H1 (cell line): ENCODE measurements at regions not wholly inside any gene's neighbourhood (a gene's known extent, or its start where the extent isn't known, plus 50 kb on each side); places are given as distances from the start of the nearest gene placed in this dataset.

ENCODE experiments used
- CTCF ChIA-PET: fragments of 300-600 bp; sonication (Branson Sonifier 250); formaldehyde crosslinking; loops from one replicate; lab custom pipeline; 2021; ENCODE audit not compliant: partially characterized antibody; lab: Charles Lee
- POLR2A ChIA-PET: fragments of 300-600 bp; sonication (Branson Sonifier 250); formaldehyde crosslinking; loops from one replicate; lab custom pipeline; 2021; ENCODE audit warnings: inconsistent platforms; ENCODE audit not compliant: partially characterized antibody; lab: Charles Lee
- DNase-seq, 2 experiments: peaks; one replicate each; pipeline versions ENCODE4 v3.0.0 to v3.0.0-alpha.2; 2010 to 2022; ENCODE audit warnings: low spot score in 2 of 2, low read depth in 1 of 2, mixed read lengths in 1 of 2
- FAIRE-seq: peaks from 2 replicates; lab custom pipeline; 2011; peaks lifted over from hg19 to GRCh38; lab: Jason Lieb, UNC
- H2AFZ ChIP-seq: 2 replicates; pipeline ENCODE4 v1.8.1; 2012; ENCODE audit warnings: low read length, inconsistent platforms
- H2AK5ac ChIP-seq: 2 replicates; pipeline ENCODE4 v1.6.1; 2013; ENCODE audit warnings: low read depth, low read length
- H2BK120ac ChIP-seq: replicated peaks from 2 replicates; pipeline ENCODE3; 2013; ENCODE audit warnings: low read depth, low read length, inconsistent platforms
- H2BK12ac ChIP-seq: 2 replicates; pipeline ENCODE4 v1.6.1; 2013; ENCODE audit warnings: low read depth, low read length
- H2BK15ac ChIP-seq: 2 replicates; pipeline ENCODE4 v1.6.1; 2013; ENCODE audit warnings: low read length
- H2BK20ac ChIP-seq: 2 replicates; pipeline ENCODE4 v1.6.1; 2013; ENCODE audit warnings: low read length
- H2BK5ac ChIP-seq: 2 replicates; pipeline ENCODE4 v1.6.1; 2013; ENCODE audit warnings: low read depth, low read length
- H3K14ac ChIP-seq: 2 replicates; pipeline ENCODE4 v1.6.1; 2013; ENCODE audit warnings: inconsistent platforms; ENCODE audit not compliant: insufficient read length
- H3K18ac ChIP-seq: 2 replicates; pipeline ENCODE4 v1.6.1; 2013; ENCODE audit warnings: low read length; ENCODE audit errors: extremely low read depth
- H3K23ac ChIP-seq: 2 replicates; pipeline ENCODE4 v1.6.1; 2013; ENCODE audit warnings: inconsistent platforms; ENCODE audit not compliant: insufficient read length
- H3K23me2 ChIP-seq: 2 replicates; pipeline ENCODE4 v1.6.1; 2013; ENCODE audit warnings: low read depth, low read length
- H3K27ac ChIP-seq: 2 replicates; pipeline ENCODE4 v1.6.1; 2011; ENCODE audit warnings: low read depth, low read length, inconsistent platforms
- H3K27me3 ChIP-seq, 4 experiments: replicated peaks in 1 of 4; 1 replicate in 1 of 4; 2 replicates in 3 of 4; pipeline versions ENCODE4 v1.6.1 to v1.8.1; 2011 to 2013; ENCODE audit warnings: low read length in 3 of 4, mild to moderate bottlenecking in 3 of 4, inconsistent platforms in 2 of 4, mixed read lengths in 2 of 4, moderate library complexity in 1 of 4; ENCODE audit not compliant: control insufficient read depth in 3 of 4, insufficient read depth in 3 of 4; ENCODE audit errors: extremely low read depth in 1 of 4
- H3K36me3 ChIP-seq, 4 experiments: 2 replicates each; pipeline versions ENCODE4 v1.6.1 to v1.8.1; 2011 to 2013; ENCODE audit warnings: mild to moderate bottlenecking in 4 of 4, low read length in 3 of 4, moderate library complexity in 2 of 4, control low read depth in 1 of 4, inconsistent platforms in 1 of 4; ENCODE audit not compliant: insufficient read depth in 4 of 4, control insufficient read depth in 2 of 4
- H3K4ac ChIP-seq: replicated peaks from 2 replicates; pipeline ENCODE3; 2013; ENCODE audit warnings: low read length, low read depth, mixed read lengths, inconsistent platforms; ENCODE audit not compliant: insufficient read length
- H3K4me1 ChIP-seq, 4 experiments: replicated peaks in 1 of 4; 1 replicate in 1 of 4; 2 replicates in 3 of 4; pipeline versions ENCODE4 v1.6.1 to v1.8.1; 2011 to 2013; ENCODE audit warnings: low read length in 3 of 4, inconsistent platforms in 2 of 4, mixed read lengths in 1 of 4; ENCODE audit not compliant: insufficient read depth in 4 of 4, control insufficient read depth in 3 of 4
- H3K4me2 ChIP-seq, 2 experiments: 2 replicates each; pipeline versions ENCODE4 v1.6.1 to v1.8.1; 2011 to 2013; ENCODE audit warnings: low read depth in 2 of 2, low read length in 2 of 2, control low read depth in 1 of 2, inconsistent platforms in 1 of 2, mild to moderate bottlenecking in 1 of 2; ENCODE audit not compliant: insufficient read depth in 1 of 2
- H3K4me3 ChIP-seq, 4 experiments: fragments of 200-600, 300-600 bp in 1 of 4; sonication (generic), shearing (Covaris generic), sonication (Bioruptor Twin) in 1 of 4; 2 replicates each; pipeline versions ENCODE4 v1.5.1 to v1.8.1; 2011 to 2016; ENCODE audit warnings: low read length in 4 of 4, low read depth in 3 of 4, control low read depth in 2 of 4, inconsistent platforms in 2 of 4, mild to moderate bottlenecking in 2 of 4, mixed read lengths in 1 of 4, moderate library complexity in 1 of 4; ENCODE audit not compliant: insufficient read depth in 2 of 4; ENCODE audit errors: extremely low read depth in 1 of 4
- H3K56ac ChIP-seq: replicated peaks from 2 replicates; pipeline ENCODE3; 2013; ENCODE audit warnings: low read depth, mild to moderate bottlenecking, mixed read lengths, low read length, inconsistent platforms; ENCODE audit not compliant: insufficient read length
- H3K79me1 ChIP-seq: 2 replicates; pipeline ENCODE4 v1.6.1; 2013; ENCODE audit warnings: low read depth, low read length, control low read depth
- H3K79me2 ChIP-seq, 2 experiments: 2 replicates each; pipeline versions ENCODE4 v1.6.1 to v1.8.1; 2012 to 2013; ENCODE audit warnings: low read length in 2 of 2, mild to moderate bottlenecking in 2 of 2, inconsistent platforms in 1 of 2; ENCODE audit not compliant: insufficient read depth in 2 of 2, control insufficient read depth in 1 of 2
- H3K9ac ChIP-seq, 4 experiments: replicated peaks in 1 of 4; 1 replicate in 1 of 4; 2 replicates in 3 of 4; pipeline versions ENCODE4 v1.6.1 to v1.8.1; 2011 to 2013; ENCODE audit warnings: low read depth in 3 of 4, low read length in 3 of 4, control low read depth in 2 of 4, mild to moderate bottlenecking in 2 of 4, moderate library complexity in 2 of 4, inconsistent platforms in 1 of 4; ENCODE audit errors: extremely low read depth in 1 of 4
- H3K9me3 ChIP-seq, 2 experiments: 2 replicates each; pipeline versions ENCODE4 v1.6.1 to v1.8.1; 2012 to 2013; ENCODE audit warnings: mild to moderate bottlenecking in 2 of 2, moderate library complexity in 2 of 2, control low read depth in 1 of 2, inconsistent platforms in 1 of 2, low read depth in 1 of 2, low read length in 1 of 2, mixed read lengths in 1 of 2; ENCODE audit not compliant: insufficient read depth in 2 of 2
- H4K20me1 ChIP-seq, 2 experiments: replicated peaks in 1 of 2; 2 replicates each; pipeline versions ENCODE3 to v1.8.1; 2011 to 2013; ENCODE audit warnings: inconsistent platforms in 2 of 2, low read length in 2 of 2, mild to moderate bottlenecking in 1 of 2; ENCODE audit not compliant: insufficient read depth in 2 of 2, control insufficient read depth in 1 of 2
- H4K5ac ChIP-seq: 2 replicates; pipeline ENCODE4 v1.6.1; 2013; ENCODE audit warnings: low read length, low read depth, mixed read lengths, inconsistent platforms; ENCODE audit not compliant: insufficient read length
- H4K8ac ChIP-seq: 2 replicates; pipeline ENCODE4 v1.8.0; 2013; ENCODE audit warnings: mild to moderate bottlenecking, moderate library complexity, low read length, inconsistent platforms; ENCODE audit not compliant: insufficient read depth; ENCODE audit errors: extremely low read depth
- H4K91ac ChIP-seq: replicated peaks from 2 replicates; pipeline ENCODE3; 2013; ENCODE audit warnings: low read length, mixed read lengths, inconsistent platforms; ENCODE audit not compliant: insufficient read length
- BACH1 ChIP-seq: IDR thresholded peaks from 2 replicates; pipeline ENCODE4 v1.6.1; 2012; ENCODE audit warnings: low read length, improper control_type of control experiment
- CEBPB ChIP-seq: IDR thresholded peaks from 2 replicates; pipeline ENCODE4 v1.6.1; 2012; ENCODE audit warnings: low read depth, low read length
- EP300 ChIP-seq, 2 experiments: IDR thresholded peaks; 1 replicate in 1 of 2; 2 replicates in 1 of 2; pipeline ENCODE4 v1.6.1; 2011 to 2012; ENCODE audit warnings: low read depth in 2 of 2, low read length in 2 of 2, mild to moderate bottlenecking in 2 of 2, borderline replicate concordance in 1 of 2, inconsistent platforms in 1 of 2, moderate library complexity in 1 of 2
- JUN ChIP-seq: IDR thresholded peaks from 2 replicates; pipeline ENCODE4 v1.6.1; 2011; ENCODE audit warnings: low read depth, mild to moderate bottlenecking, improper control_type of control experiment, low read length
- RFX5 ChIP-seq: IDR thresholded peaks from 2 replicates; pipeline ENCODE4 v1.6.1; 2011; ENCODE audit warnings: low read depth, low read length, improper control_type of control experiment, borderline replicate concordance
- SIN3A ChIP-seq, 2 experiments: IDR thresholded peaks in 1 of 2; conservative IDR thresholded peaks in 1 of 2; 2 replicates each; pipeline ENCODE4 v1.6.1; 2011 to 2012; ENCODE audit warnings: low read length in 2 of 2, improper control_type of control experiment in 1 of 2, low read depth in 1 of 2, mild to moderate bottlenecking in 1 of 2
- SUZ12 ChIP-seq: fragments of 200-600 bp; sonication (generic); IDR thresholded peaks from 2 replicates; pipeline ENCODE4 v1.6.1; 2012; ENCODE audit warnings: mild to moderate bottlenecking, inconsistent platforms, low read length, moderate library complexity, mixed read lengths
- TAF1 ChIP-seq: IDR thresholded peaks from 2 replicates; pipeline ENCODE4 v1.6.1; 2011; ENCODE audit warnings: mild to moderate bottlenecking, low read depth, low read length
- WGBS, 2 experiments: shearing (Covaris generic) in 1 of 2; methylation state at CpG; one replicate each; pipeline versions ENCODE4 v1.1.6 to v1.1.7; 2013 to 2015; ENCODE audit warnings: low lambda C conversion rate in 2 of 2, mixed read lengths in 2 of 2, inconsistent platforms in 1 of 2, low coverage in 1 of 2, missing lambda C conversion rate in 1 of 2; ENCODE audit not compliant: insufficient replicate concordance in 2 of 2, insufficient coverage in 1 of 2, insufficient read length in 1 of 2; ENCODE audit errors: extremely low coverage in 1 of 2, missing lambda C conversion rate in 1 of 2; 5-methylcytosine and 5-hydroxymethylcytosine counted together
- TF ChIP-seq, protein P1 (sequence below): IDR thresholded peaks from 2 replicates; pipeline ENCODE4 v1.6.1; 2011; ENCODE audit warnings: low read depth, mild to moderate bottlenecking, low read length; ENCODE audit not compliant: insufficient read depth
- TF ChIP-seq, protein P2 (sequence below): IDR thresholded peaks from 2 replicates; pipeline ENCODE4 v1.6.1; 2012; ENCODE audit warnings: low read length, inconsistent platforms
- TF ChIP-seq, protein P3 (sequence below): IDR thresholded peaks from 2 replicates; pipeline ENCODE4 v1.6.1; 2011; ENCODE audit warnings: low read length, improper control_type of control experiment

DNA sequence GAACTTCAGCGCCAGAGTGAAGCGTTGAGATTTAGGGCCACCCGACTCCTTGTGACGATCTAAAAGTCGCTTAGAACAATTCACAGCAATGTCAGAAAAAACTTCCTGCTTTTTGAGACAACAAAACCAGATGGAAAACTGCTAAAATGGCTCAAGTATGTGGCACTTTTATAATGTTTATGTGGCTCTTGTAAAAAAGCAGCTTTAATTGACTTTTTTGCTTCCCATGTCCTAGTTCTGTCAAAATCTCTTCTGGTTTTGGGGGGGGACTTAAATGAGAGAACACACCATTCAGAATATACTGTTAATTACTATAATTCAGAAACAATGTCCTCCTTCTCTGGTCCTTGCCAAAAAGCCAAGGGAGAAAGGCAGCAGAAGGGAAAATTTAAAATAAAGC, 154.7 kb upstream of the LSM14A start:
- no peak overlapping the region for H4K5ac ChIP-seq
- H3K9me3 ChIP-seq, result 0 out of 4 replicates have a peak, but pooled peaks cover under 1 to 2% of the 10 kb centered on the region in 2 experiments
- H3K79me2 ChIP-seq, result no peaks in the 10 kb centered on the region
- no peaks in the 10 kb centered on the region for H3K79me1 ChIP-seq
- CTCF ChIA-PET, result no interaction called here
- H2BK12ac ChIP-seq, result no peak overlapping the region
- no peak overlapping the region for H3K4ac ChIP-seq
- no peaks in the 10 kb centered on the region for H3K36me3 ChIP-seq
- H2BK20ac ChIP-seq, result no peak overlapping the region
- H4K20me1 ChIP-seq, result no peaks in the 10 kb centered on the region
- H3K23ac ChIP-seq, result no peak overlapping the region
- WGBS, 2 experiments, result 91% methylated on average over 5 of the region's 5 CpGs; no CpG with 5 or more reads in 1 of the 2 experiments
- H3K4me3 ChIP-seq, result no peak overlapping the region
- no peak overlapping the region for H4K8ac ChIP-seq
- no peak overlapping the region for H3K4me2 ChIP-seq
- no peak overlapping the region for H2BK5ac ChIP-seq
- H4K91ac ChIP-seq, result no peak overlapping the region
- no peaks in the 10 kb centered on the region for H3K27me3 ChIP-seq
- no peak for FAIRE-seq
- no peak overlapping the region for H2BK120ac ChIP-seq
- no peak overlapping the region for H3K9ac ChIP-seq
- POLR2A ChIA-PET, result no interaction called here
- H2AK5ac ChIP-seq, result no peak overlapping the region
- H3K18ac ChIP-seq, result no peak overlapping the region
- no peaks in the 10 kb centered on the region for H3K4me1 ChIP-seq
- no peak overlapping the region for H2BK15ac ChIP-seq
- H2AFZ ChIP-seq, result peak overlapping the region; percentile 25; the same call in 1 of the 2 replicates
- DNase-seq, result no peak
- H3K27ac ChIP-seq, result no peak overlapping the region
- no peak overlapping the region for H3K56ac ChIP-seq
- H3K23me2 ChIP-seq, result no peaks in the 10 kb centered on the region; the same call in 1 of the 2 replicates
- H3K14ac ChIP-seq, result no peak overlapping the region
- no peak for TF ChIP-seq TAF1
- TF ChIP-seq EP300 (IDR thresholded peaks at IDR 0.05; ENCODE audit: borderline replicate concordance in 1 of 2, low read depth in 2 of 2, low read length in 2 of 2), result no peak
- TF ChIP-seq, protein P1, sequence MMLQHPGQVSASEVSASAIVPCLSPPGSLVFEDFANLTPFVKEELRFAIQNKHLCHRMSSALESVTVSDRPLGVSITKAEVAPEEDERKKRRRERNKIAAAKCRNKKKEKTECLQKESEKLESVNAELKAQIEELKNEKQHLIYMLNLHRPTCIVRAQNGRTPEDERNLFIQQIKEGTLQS, result no peak
- TF ChIP-seq, protein P2, sequence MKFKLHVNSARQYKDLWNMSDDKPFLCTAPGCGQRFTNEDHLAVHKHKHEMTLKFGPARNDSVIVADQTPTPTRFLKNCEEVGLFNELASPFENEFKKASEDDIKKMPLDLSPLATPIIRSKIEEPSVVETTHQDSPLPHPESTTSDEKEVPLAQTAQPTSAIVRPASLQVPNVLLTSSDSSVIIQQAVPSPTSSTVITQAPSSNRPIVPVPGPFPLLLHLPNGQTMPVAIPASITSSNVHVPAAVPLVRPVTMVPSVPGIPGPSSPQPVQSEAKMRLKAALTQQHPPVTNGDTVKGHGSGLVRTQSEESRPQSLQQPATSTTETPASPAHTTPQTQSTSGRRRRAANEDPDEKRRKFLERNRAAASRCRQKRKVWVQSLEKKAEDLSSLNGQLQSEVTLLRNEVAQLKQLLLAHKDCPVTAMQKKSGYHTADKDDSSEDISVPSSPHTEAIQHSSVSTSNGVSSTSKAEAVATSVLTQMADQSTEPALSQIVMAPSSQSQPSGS, result no peak
- no peak for TF ChIP-seq BACH1
- TF ChIP-seq SUZ12, result no peak
- no peak for TF ChIP-seq SIN3A (conservative IDR thresholded peaks at IDR 0.05 in 1 of 2, IDR thresholded peaks at IDR 0.05 in 1 of 2; ENCODE audit: low read depth in 1 of 2, low read length in 2 of 2)
- TF ChIP-seq, protein P3, sequence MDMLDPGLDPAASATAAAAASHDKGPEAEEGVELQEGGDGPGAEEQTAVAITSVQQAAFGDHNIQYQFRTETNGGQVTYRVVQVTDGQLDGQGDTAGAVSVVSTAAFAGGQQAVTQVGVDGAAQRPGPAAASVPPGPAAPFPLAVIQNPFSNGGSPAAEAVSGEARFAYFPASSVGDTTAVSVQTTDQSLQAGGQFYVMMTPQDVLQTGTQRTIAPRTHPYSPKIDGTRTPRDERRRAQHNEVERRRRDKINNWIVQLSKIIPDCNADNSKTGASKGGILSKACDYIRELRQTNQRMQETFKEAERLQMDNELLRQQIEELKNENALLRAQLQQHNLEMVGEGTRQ, result no peak
- no peak for TF ChIP-seq RFX5
- no peak for TF ChIP-seq CEBPB
- no peak for TF ChIP-seq JUN
